NOMO-1 (cell line): ENCODE measurements at regions not wholly inside any gene's neighbourhood (a gene's known extent, or its start where the extent isn't known, plus 50 kb on each side); places are given as distances from the start of the nearest gene placed in this dataset.

Experiments
- DNase-seq, 2 experiments: peaks; one replicate each; lab custom pipeline; 2025; ENCODE audit not compliant: unreplicated experiment in 2 of 2; lab: John Stamatoyannopoulos, UW

DNA sequence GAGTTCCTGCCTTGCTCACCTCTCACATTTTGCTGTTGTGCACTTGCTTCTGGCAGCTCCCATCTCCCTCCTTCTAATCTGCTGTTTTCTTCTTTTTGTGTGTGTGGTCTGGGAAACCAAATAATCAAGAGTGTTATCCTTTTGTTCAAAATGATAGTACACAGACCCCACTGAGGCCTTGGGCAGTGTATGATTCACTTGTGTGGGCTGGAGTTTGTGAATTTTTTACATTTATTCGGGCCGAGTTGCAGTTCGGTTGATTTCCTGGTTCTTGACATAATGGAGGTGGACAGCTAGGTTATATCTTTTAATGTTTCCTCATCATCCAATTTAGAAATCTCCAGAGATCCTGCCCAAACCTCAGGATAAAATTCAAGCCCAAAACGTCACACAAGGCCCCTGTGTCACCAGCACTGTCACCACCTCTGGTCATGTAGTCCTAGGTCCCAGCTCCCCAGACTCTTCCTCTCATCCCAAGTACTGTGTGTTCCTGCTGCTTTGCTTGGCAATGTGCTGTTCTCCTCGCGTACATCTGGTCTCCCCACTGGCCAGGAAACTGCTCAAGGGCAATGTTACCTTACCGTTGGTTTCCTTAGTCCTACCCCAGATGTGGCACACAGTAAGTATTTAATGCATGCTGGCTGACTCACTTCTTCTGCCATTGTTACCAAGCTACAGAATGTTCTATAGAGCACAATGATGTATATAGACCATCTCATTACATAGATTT is 55.7 kb upstream of the PHACTR2 start:
- DNase-seq: no peak

DNA sequence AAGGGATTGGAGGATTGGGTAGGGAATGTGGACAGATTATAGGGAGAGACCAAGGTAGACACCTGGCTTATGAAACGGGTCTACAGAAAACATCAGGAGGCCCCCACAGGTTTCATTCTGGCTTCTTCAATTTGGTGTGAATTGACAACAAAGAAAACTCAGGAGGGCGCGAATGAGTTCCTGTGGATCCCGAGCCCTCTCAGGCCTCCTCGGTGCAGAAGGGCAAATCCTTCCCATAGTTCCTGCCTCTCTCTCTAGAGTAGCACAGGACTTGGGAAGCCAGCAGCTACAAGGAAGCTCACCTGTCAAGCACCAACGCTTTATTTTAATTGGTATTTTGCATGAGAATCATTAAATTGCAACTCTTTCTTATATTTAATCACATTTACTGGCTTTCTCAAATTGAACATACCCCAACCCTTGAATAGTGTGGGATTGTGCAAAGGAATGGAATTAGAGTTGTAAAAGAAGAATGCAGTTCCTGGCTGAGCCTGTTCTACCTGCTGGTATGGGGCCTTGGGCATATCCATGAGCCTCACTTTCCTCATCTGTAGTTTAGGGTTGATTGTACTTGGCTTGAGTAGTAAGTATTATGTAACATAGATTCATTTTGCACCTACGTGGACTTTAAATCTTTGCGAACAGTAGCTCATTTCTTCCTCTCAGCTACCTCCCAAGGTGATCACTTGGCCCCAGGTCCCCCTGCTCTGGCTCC is 56.4 kb upstream of the PHACTR2 start:
- DNase-seq: no peak

DNA sequence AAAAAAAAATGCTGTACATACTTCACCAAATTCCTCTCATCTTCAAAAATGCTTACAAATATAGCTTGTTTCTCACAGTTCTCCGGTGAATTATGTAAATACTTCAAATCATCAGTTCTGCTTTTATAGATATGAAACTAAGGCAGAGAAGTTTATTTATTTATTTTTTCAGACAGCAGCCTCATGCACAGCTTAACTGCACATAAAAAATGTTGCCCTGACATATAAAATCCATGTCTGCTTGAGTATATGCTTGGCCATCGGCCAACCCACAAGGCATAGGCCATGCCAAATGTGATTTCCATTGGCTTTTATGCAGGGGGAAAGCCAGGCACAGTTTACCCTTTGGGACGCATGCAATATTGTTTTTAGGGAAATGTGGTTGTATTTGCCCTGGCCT is 57.3 kb upstream of the PHACTR2 start:
- DNase-seq: peak in 1 of 2 experiments; percentile 5

DNA sequence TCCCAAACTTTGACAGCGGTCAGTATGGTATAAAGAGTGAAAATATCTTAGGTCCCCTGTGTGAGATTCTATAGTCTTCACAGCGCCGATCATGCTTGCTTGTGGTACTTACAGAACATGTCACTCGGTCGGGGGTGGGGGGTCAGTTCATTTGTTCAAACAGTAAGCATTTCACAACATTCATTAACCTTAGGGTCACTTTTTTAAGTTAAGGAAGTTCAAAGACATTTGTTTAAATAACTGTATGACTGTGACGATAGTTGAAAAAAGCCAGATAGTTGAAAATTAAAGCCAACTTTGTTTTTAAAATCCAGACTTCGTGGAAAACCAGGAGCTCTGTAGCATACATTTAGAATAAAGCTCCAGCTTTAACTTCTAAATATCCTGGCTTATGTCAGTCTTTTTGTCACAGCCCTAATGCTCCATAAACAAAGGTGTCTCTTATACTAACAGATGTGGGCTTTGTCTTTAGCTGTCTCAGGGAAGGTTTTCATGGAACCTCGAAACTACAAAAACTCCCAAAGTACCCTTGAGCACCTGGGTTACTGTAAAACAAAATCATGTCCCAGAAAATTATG is 57.9 kb upstream of the PHACTR2 start:
- no peak for DNase-seq

DNA sequence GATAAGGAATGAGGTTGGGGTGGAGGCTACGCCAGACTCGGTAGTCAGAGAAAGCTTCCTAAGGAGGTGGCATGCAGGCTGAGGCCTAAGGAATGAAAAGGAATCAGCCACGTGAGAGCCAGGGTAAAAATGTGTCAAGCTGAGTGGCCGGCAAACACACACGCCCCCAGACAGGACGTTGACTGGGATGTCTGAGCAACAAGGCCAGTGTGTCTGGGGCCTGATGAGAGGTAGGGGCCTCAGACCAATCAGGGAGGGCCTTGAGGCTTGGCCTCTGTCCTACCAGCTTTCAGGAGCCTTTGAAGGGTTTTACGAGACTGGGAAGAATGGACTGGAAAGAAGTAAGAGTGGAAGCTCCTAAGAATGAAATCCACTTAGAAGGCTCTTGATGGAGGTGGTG is 61.0 kb upstream of the PHACTR2 start:
- no peak for DNase-seq

DNA sequence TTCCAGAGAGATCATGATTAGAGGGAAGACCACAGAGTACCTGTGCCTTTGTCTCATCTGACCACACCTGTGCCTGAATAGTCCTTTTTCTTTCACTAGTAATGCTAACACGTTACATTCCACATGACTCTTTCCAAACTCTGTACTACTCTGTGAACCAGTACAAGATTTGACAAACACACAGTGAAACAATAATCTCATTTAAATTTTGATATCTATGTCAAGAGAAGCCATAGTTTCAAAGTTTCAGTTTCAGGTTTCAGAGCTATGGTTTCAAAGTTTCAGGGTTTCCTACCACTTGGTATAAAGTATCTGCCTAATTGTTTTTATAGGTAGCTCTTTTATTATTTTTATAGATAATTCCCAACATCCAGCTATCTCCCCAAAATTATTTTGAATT is 62.0 kb upstream of the PHACTR2 start:
- no peak for DNase-seq

DNA sequence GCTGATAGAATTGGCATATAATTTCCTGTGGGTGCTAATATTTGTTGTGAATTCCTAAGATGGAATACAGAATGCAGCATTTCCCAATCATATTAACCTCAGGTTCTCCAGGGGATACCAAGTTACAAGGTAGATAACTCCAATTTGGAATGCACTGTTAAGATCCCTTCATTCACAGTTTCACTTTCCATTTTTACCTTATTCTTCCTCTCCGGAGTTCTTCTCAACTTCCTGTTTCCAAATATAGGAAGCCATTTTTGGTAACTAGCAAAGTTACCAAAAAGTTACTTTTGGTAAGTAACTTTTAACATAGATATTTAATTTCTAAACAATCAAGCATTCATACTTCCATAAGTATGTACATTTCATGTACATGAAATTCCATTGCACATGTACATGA is 63.5 kb upstream of the PHACTR2 start:
- peak; percentile 5 to 74 for DNase-seq

DNA sequence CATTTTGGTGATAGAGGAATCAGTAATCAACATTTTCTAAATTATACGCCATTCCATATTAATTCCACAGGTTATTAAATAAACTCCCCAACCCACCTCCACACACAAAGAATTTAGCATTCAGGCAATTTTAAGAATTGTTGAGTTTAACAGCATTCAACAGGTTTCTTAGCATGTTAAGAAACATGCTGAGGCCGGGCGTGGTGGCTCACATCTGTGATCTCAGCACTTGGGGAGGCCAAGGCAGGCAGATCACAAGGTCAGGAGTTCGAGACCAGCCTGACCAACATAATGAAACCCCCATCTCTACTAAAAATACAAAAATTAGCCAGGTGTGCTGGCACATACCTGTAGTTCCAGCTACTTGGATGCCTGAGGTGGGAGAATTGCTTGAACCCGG is 64.0 kb upstream of the PHACTR2 start:
- DNase-seq: no peak

DNA sequence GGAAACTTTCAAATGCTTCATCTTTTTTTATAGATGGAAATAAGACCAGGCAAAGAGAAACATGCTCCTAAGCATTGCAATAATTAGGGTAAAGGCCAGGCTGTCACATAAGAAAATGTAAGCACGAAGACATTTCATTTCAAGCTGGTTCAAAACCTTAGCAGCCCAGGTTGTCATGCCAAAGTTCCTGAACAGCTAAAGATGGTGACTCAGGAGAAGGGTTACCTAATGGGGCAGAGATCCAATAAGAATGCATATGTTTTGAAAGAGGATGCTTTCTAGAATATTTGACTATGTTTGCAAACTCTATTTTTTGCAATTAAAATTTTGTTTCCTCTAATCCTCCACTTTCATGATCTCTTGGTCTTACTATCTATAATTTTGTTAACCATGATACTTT is 65.6 kb upstream of the PHACTR2 start:
- DNase-seq: no peak

DNA sequence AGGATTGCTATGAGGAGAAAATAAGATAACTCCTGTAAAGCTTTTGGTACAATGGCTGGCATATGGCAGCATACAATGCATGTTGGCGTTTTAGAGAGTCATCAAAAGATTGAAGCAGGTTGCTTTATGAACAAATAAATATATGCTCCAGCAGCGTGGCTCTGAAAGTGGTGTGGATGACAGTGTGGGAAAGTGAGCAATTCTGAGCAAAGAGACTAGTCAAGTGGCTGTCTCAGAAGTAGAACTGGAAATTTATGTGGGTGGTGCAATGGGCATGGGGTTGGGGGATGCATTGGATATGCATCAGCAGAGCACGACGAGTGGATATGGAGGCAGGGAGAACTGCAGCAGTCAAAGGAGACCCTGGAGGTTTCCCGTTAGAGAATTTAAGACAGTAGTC is 66.2 kb upstream of the PHACTR2 start:
- DNase-seq: no peak

DNA sequence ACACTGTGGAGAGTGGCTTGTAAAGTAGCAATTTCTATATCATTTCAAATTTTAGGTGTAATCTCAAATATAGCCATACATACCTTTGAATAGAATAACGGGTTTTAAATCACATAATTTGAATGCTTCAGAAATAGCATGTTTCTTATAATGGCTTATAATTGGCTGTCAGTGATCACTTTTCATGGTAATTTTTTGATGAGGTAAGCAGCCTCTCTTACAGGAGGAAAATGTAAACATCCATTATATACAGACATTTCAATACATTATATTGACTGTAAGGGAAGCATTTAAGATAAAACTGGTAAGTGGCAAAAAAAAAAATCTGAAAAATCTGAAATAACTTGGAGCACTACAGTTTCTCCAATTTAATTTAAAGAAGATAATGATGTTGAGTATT is 67.8 kb upstream of the PHACTR2 start:
- DNase-seq: no peak

DNA sequence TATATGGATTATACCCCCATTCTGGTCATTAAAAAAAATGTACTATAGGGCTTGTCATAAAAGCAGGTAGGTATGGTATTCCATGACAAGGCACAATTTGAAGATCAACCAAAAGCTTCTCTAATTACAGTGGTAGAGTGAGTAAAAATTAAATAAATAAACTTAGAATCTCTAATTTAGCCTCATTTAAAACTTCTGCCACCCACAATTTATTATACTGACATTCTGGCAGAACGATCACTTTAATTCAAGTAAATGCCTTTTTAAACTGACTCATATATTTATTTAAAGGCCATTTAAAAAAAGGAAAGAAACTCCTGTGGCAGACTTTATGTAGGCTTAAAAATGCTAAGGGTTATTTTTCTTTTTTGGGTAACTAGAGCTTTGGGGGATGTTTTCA is 68.3 kb upstream of the PHACTR2 start:
- DNase-seq: no peak

DNA sequence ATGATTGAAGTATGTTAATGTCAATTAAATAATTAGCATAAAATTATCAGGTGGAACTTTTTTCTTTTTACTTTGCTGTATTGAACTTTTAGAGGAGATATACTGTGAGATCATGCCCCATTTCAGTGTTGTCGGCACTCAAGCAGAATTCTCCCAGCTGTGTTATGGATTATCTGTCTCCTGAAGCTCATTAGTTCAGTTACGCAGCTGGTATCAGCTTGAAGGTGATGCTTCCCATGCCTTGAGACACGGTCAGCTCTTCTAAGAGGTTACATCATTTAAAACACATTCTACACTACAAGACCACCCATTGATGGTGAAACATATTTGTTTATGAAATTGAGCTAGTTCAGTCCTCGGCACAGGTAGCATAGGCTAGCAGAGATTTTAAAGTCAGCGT is 68.9 kb upstream of the PHACTR2 start:
- DNase-seq: no peak

DNA sequence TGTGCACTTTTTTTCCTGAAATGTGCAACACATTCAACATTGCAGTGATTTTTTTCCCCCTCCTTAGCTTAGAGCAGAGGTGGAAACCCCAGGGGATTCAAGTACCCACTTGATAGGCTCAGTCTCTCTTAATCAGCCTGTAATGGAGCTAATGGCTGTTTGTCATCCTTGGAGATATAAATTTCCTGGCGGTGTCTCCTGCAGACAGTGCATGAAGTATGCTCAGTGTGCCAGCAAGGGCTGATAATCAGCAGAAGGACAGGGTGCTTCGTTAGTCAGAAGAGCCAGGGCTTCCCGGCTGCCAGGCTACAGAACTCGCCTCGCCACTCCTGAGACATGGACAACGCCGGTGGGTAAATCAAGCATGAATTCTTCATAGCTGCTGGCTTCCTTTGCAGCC is 69.8 kb upstream of the PHACTR2 start:
- no peak for DNase-seq

DNA sequence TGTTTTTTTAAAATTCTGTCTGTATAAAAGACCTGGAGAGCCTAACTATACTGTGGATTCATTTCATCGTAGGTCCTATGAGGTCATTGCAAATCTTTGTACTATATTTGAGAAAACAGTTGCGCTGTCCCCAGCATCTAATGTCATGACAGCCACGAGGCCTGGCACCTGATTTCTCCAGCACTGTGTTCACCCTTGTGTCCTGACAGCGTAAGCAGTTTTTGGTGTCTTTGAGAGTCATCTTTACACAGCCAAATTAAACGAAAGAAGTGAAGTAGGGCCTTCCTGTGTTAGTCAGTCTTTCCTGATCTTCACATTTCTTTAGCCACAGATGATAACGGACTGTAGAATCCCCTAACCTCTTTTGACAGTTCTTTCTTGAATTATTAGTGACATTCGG is 70.6 kb upstream of the PHACTR2 start:
- no peak for DNase-seq

DNA sequence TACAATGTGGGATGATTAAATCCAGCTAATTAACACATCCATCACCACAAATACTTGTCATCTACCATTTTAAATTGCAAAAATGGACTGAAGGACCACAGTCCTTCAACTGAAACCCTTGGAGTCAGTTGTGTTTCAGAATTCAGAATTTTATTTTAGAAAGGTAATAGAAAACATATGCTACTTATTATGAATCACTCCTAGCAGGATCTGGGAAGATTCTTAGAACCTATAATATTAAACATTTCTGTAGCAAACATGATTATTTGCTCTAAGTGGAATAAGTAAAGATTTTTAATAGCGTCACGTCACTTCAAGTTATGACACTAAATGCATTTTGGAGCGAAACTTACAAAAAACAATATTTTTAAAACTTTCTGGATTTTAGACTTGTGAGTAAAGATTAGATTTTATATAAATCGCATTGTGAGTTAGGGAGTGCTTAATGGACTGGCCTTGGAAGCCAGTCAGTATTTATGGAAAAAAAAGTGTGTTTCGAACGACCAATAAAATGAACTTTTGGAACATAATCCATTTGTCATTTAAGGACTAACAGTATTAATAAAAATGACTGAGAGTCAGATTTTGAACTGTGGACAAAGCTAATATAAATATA is 71.8 kb upstream of the PHACTR2 start:
- no peak for DNase-seq

DNA sequence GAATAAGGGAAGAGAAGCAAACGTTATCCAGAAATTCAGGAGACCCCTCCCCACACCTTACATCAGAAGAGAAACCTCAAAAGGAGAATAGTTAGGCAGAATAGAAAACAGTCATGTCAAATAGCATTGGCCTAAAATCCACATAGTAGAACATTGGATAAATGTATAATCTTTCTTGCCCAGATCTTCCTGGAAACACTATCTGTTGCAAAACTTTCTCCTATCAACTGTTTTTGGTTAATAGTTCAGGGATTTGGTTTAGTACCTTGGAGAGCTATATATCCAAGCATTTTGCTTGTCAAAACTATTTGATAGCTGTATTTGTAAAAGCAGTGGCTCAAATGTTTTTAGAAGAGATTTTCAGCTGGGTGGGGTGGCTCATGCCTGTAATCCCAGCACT is 74.3 kb upstream of the PHACTR2 start:
- DNase-seq: no peak

DNA sequence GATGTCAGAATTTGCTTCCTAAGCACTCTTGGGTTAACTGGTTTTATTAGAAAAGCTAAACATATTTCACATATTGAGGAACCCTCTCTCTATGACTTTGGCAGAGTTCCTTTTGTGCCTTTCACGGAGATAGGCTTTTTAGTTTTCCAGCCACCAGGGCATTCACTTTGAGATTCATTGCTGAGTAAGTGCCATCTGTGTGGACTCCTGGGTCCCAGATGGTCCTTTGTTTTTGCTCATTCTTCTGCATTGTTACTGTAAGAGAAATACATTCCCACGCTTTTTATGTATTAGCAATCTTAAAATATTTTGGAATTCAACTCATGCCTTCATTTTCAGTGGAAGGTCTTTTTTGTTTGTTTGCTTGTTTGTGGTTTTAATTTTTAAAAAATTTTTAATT is 76.3 kb upstream of the PHACTR2 start:
- no peak for DNase-seq

DNA sequence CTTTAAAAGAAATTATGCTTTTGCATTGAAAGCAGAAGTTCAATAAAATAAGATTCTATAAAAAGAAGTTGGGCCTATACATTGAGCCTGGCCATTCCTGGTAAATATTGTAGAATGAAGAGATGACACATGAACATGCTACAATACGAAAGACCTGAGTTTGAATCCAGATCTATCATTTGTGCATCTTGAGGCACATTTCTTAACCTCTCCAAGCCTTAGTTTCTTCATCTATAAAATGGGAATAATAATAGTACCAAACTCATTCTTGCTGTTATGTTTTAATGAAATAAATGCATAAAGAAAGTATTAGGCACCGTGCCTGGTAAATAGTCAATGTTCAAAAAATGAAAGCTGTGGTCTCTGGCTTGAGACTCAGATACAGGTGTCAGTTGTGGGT is 76.9 kb upstream of the PHACTR2 start:
- DNase-seq: no peak

DNA sequence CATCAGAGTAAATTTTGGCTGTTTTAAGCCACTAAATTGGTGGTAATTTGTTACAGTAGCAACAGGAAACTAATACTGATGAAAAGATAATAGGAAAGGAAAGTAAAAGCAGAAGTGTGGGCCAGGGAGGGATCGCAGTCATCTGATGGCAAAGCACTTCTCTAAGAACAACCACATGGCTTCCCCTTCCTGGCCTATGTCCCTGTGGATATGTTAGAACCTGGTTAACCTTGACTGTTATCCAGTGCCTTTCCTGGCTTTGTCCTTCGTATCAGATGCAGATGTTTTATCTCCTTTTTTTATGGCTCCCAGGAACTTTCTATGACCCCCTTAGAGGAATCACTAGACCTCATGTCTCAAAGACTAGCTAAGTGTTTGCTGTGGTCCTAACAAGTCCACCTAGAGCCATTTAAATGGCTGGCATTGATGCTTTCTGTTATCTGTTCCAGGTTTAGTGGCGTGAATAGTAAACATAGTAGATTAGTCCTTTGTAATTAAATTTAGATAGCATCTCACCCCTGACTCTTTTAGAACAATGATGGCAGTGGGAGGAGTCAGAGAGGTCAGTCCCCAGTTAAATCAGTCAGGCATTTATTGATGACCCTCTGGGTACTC is 79.2 kb upstream of the PHACTR2 start:
- DNase-seq: peak; percentile 64 to 78

DNA sequence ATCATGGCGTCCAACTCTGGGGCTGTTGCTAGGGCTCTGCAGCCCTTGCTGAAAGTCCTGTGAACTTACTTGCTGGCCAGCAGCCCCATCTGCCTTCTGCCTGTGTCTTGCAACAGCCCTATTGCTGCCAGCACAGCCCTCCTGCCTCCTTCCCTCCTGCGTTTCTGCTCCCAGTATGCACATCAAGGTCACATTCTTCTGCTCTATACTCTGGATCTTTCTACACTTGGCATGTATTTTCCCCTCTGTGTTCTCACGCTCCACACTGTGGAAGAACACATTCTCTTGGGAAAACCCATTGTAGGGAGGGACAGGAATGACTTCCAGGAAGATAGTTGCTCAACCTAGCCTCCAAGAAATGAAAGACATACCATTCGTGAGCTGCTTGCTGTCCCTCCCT is 80.9 kb upstream of the PHACTR2 start:
- DNase-seq: no peak
